ENCODE measurements at regions not wholly inside any gene's neighbourhood (a gene's known extent, or its start where the extent isn't known, plus 50 kb on each side); places are given as distances from the start of the nearest gene placed in this dataset.

DNA sequence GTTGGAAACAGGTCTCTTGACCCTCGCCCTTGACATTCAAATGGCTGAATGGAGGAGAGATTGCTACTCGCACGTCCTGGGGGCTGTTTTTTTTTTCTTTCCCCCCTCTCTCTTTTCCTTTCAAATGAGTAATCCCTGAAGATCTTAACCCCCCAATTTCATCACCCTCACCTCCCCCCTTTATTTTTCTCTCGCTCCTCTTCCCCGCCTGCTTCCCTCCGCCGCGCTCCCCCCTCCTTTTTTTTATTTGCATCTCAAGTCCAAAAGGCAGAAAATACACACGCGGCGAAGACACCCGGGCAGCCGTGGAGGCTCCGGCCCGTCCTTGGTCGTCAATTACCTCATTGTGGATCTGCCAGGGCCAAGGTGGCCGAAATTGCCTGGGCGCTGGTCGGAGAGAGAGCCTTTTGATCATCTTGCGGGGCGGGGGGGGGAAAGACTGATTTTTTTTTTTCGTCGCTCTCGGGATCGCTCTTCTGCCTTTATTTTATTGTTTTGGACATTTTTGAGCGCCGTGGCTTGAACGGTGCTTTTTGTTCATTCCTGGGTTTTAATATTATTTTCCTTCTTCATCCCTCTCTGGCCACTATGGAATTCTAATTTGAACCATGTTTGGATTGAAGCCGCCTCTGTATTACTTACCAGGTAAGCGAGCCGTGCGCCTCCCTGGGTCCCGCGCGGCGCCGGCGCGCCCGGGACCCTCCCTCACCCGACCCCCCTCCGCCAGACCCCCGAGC lies 57.2 kb upstream of the GSE1 start:
- DNase-seq = peak; percentile 16

DNA sequence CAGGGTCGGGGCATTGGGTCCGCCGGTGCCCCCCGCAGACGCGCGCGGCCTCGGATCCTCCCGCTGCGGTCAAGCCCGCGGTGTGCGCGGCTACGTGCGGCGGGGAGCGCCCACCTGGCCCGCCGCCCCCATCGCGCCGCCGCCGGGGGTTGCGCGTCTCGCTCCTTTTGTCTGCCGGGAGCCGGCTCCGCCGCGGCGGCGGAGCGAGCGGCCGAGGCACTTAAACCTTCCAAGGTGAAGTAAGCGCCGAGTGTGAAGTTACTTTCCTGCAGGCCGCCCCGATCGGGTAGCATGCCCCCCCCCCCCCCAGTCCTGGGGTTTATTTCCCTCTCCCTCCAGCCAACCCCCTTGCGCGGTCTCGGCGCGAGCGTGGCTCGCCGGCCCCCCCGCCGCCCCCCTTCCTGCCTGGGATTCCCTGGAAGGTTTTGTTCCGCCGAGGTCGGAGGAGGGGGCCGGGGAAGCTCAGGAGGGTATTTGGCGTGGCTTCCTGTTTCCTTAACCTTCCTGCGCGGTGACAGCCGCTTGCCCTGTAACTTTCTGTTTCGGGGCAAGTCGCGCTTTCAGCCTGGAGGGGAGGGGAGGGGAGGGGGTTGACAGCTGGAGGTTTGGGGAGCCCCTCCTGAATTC lies 56.6 kb upstream of the GSE1 start:
- DNase-seq = peak; percentile 66

DNA sequence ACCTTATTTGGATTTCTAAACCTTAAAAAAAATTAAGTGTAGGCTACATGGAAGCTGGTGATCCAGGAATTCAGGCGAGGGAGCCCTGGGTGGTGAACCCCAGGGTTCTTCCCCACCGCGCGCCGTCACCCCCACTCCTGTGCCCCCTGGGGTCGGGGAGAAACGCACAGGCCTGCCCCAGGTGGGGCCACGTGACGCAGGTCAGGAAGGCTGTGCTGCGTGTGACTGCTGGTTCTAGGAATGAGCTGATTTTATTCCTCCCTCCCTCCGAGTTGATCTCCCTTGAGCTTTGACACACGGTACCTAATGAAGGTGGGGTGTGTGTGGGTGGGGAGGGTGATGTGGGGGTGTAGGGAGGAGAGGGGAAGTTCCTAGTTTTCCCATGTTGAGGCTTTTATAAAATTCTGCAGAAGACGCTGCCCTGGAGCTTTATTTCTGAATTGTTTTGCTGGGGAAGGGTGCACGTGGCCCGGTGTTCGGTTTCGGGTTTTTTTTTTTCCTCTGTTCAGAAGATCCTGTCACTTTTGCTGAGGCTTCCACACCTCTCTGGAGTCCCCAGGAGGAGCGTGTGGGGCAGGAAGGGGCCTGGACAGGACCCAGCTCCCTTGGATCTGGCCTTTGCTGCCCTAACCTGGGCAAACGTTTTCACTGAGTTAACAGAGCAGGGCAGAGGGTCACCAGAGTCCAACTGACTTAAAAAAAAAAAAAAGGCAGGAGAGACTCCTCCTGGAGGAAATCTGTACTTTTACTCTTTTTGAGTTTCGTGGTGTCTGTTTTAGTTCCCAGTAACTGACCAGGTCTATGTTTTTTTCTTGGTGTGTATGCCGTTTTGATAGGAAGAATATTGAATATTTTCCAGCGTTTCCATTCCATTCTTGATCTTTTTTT lies 55.8 kb upstream of the GSE1 start:
- peak; percentile 56 for DNase-seq

DNA sequence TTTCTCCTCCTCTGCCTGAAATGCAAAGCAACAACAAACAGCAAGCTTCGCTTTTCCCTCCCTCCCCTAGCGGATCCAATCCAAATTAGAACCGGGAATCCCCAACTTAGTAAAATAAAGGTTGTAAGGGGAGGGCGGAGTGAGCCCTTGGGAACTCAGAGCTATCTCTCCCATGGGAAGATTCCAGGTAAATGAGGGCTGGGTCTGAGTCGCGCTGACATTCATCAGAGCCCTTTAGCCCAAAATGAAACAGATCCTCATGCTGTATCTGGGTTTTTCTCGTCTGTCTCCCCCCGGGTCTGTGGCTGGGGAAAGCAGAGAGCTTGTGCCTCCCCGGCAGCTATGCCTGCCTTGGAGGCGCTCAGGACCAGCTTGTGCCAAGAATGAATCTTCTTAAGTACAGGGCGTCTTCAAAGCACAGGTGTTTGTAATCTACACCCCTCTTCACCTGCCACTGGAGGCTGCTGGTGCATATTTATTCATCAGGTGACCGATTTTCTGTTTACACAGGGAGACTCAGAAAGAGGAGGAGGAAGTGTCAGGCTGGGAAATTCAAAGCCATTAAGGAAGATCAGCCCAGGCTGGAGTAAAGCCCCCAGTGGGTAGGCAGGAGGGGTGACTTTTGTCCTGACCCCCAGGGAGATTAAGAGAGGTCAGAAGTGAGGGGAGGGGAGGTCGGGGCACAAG lies 55.0 kb upstream of the GSE1 start:
- DNase-seq = no peak

DNA sequence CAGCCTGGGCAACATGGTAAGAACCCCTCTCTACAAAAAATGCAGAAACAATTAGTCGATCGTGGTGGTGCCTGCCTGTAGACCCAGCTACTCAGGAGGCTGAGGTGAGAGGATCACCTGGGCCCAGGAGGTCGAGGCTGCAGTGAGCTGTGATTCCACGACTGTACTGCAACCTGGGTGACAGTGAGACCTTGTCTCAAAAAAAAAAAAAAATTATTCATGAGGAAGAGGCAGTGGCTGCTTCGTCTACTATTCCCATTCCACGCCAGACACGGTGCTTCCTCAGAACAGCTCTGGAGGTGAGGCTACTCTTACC lies 52.2 kb upstream of the GSE1 start:
- DNase-seq = no peak

DNA sequence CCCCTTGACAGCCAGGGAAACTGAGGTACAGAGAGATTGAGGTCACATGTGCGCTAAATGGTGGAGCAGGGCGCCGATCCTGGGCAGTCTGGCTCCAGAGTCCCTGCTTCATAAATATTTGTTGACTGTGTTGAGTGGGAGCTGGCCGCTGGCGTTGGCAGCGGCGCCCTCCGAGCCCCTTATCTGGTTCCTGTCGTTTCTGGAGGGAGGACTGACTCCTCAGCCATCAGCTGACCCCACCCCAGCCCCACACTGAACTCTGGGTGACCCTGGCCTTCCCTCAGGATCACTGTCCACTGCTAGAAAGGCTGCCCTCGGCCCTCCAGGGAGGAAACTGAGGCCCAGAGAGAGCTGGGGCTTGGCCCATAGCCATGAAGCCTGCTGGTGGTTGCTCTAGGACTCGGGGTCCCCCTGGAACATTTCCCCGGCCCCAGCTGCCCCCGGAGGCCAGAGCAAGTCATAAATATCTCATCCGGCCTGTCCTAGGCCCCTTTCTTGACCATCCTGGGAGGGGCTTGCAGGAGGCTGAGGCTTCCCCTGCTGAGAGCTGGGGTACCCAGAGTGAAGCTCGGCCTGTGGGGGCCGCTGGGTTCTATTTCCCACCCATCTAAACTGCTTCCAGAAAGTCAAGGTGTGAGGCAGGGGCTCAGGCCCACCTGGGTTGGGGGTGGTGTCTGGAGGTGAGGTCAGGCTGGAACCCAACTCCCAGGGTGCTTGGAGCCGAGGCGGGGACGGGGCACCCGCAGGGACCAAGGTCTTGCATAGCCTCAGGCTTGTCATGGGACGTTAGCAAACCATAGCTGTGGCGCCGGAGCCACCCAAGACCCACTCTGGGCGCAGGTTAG lies 51.7 kb upstream of the GSE1 start:
- no peak for DNase-seq

DNA sequence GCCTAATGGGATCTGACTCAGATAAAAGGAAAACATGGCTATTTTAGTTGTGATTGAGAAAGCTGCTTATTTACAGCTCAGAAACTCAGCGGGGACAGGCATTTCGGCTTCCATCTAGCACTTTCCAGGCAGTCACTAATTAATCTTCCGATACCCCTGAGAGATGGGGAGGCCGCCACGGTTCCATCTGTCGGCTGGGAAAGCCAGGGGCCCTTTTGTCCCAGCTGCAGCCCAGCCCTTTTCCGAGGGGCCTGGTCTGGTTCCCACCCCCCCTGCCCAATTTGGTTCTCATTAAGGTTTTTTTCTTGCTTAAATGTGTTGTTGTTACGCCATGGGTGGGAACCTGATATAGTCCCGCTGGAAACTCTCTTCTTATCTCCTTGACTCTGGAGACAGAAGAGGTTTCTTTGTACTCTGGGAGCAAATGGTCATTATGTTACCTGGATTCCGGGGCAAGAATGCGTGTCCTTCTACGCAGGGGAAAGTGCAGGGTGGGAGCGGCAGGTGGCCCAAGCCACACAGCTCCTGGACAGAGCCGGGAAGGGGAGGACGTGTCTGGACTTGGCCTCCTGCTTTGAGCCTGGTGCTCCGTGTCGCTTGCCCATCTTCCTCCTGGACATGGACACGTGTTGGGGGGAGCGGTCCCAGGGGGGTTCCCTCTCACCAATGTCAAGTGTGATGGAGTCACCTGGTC lies 50.9 kb upstream of the GSE1 start:
- no peak for DNase-seq

DNA sequence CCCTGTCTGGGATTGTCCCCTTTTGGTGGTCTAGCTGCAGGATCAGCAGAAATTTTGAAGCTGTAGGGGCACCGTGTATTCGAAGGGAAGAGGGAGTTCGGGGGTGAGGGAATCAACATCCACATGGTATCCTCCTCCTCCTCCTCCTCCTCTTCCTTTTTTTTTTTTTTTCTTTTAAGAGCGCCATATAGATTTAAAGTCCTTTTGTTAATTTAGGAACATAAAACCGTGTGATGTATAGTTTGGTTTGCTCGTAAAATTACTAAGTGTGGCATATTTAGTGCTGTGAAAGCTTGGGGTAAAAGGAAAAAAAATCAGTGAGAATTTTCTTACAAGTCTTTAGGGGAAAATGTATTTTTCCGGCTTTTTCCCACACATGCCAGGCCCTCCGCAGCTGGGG lies 50.1 kb upstream of the GSE1 start:
- no peak for DNase-seq

All from stimulated activated CD4-positive, alpha-beta T cell treated with anti-CD3 and anti-CD28 coated beads, Interleukin-4, amount 100 ng/mL, for 1 hour (primary cell).